ENCODE measurements at regions not wholly inside any gene's neighbourhood (a gene's known extent, or its start where the extent isn't known, plus 50 kb on each side); places are given as distances from the start of the nearest gene placed in this dataset.
A peak's percentile ranks its signal among the peaks of the same experiment; 100 is the strongest.

DNA sequence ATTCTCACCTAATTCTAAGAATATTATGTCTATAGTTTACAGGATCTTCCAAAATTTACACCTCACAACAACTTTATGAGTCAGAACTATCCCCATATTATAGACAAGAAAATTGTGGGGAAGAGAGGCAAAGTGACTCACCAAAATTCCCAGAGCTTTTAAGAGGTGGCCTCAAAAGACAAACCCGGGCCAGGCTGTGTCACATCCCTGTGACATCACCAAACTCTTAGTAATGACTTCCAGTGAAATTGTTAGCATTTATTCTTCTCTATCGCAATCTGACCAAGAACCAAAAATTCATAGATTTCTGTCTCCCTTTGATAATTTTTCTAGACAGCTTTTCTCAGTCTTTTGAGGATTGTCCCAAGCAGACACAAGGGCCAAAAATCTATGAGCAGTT lies 134.3 kb downstream of the SNX19 start:
- peak; percentile 28 for DNase-seq

GRCh38 chr11:130782361-130783222 lies 133.7 kb downstream of the SNX19 start:
- peak; percentile 78 for DNase-seq

DNA sequence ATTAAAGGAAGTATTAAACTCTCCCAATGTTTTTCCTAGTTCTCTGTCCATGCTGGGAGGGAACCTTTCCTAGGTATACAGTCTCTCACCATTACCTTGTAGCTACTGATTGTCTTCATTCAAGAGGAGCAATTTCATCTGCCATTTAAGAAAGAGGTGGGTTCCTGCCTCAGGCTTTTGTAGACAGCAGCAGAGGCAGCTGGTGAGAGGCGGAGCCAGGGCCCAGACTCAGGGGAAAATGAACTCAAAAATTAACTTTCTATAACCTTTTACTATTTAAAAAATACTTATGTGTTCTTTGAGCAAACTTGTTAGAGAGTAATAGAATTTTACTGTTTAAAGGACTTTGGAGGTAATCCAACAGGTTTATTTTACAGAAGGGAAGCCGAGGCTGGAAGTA lies 133.0 kb downstream of the SNX19 start:
- DNase-seq: no peak

- DNase-seq: peak; percentile 45
Observed at GRCh38 chr11:130785380-130786116, 130.7 kb downstream of the SNX19 start.

GRCh38 chr11:130786586-130786985 lies 129.7 kb downstream of the SNX19 start:
- DNase-seq: no peak

GRCh38 chr11:130787092-130787616 lies 129.1 kb downstream of the SNX19 start:
- peak; percentile 87 for DNase-seq

- peak; percentile 39 for DNase-seq
Observed at GRCh38 chr11:130787973-130788570, 128.2 kb downstream of the SNX19 start.

DNA sequence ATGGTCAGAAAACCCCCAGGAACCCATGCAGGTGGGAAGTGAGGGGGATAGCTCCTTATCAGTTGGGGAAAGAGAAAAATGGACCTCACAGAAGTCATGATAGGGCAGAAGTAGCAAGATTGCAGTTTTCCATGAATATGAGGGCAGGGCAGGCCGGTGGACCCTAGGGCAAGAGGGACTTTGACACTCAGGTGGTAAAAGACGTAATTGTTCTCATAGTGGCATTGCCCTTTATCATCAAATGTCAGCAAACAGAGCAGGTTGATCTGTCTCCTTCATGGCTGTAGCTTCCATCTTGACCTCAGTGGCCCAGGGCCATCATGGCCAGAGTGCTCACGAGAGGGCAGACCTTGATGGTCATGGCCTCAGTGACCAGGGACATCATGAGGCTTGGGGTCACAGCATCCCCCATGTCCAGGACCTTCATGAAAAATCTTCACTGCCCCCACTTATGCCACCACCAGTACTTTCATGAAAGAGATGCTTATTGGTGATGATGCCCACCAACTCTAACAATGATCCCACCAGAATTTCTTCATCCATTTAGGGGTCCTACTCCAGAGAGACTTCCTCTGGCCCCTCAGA lies 127.1 kb downstream of the SNX19 start:
- DNase-seq: no peak

DNA sequence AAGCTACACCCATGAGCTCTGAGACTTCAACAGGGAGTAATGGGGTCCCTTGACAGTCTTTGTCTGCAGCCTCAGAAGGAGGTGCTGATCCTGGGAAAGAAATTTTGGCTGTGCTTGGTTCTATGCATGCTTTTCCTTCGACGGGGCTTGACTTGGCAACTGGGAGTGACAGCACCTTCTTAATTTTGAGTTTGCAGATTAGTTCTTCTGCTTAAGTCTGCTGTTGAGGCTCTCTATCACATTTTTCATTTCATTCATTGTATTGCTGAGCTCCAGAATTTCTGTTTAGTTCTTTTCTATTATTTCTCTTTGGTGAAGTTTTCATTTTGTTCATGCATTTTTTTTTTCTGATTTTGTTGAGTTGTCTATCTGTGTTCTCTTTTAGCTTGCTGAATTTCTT lies 125.6 kb downstream of the SNX19 start:
- DNase-seq: no peak

DNA sequence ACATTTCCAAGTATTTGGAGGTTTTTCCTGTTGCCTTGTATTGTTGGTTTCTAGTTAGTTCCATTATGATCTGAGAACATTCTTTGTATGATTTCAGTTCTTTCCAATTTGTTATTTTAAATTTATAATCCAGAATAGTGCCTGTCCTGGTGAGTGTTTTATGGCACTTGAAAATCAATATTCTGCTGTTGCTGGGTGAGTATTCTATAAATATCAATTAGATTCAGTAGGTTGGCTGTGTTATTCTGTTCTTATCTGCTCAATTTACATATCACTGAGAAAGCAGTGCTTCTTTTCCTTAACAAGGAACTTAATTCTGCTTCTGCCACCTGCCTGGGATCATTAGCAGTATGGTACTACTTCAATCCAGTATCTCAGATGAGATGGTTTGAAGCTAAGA lies 123.5 kb downstream of the SNX19 start:
- DNase-seq: no peak

GRCh38 chr11:130796828-130797227 lies 119.5 kb downstream of the SNX19 start:
- DNase-seq: no peak

- DNase-seq: peak; percentile 89
Observed at GRCh38 chr11:130798280-130798679, 118.0 kb downstream of the SNX19 start.

- DNase-seq: no peak
Observed at GRCh38 chr11:130798801-130799200, 117.5 kb downstream of the SNX19 start.

GRCh38 chr11:130801333-130802122 lies 114.8 kb downstream of the SNX19 start:
- DNase-seq: peak; percentile 60

DNA sequence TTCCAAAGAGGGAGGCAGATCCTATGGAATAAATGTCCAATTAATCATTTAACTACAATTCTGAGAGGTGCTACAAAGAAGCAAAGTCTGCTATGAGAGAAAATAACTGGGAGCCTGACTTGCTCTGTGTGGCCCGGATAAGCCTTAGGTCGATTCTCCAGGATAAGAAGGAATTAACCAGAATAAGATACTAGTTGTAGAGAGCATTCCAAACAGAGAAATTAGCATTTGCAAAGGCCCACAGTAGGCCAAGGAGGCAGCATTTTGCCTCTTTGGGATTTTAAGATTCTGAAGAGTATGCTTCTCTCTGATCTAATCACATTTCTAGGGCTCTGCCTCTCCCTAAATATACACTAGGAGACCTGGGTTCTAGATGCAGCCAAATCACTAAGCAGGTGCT lies 113.7 kb downstream of the SNX19 start:
- DNase-seq: no peak

DNA sequence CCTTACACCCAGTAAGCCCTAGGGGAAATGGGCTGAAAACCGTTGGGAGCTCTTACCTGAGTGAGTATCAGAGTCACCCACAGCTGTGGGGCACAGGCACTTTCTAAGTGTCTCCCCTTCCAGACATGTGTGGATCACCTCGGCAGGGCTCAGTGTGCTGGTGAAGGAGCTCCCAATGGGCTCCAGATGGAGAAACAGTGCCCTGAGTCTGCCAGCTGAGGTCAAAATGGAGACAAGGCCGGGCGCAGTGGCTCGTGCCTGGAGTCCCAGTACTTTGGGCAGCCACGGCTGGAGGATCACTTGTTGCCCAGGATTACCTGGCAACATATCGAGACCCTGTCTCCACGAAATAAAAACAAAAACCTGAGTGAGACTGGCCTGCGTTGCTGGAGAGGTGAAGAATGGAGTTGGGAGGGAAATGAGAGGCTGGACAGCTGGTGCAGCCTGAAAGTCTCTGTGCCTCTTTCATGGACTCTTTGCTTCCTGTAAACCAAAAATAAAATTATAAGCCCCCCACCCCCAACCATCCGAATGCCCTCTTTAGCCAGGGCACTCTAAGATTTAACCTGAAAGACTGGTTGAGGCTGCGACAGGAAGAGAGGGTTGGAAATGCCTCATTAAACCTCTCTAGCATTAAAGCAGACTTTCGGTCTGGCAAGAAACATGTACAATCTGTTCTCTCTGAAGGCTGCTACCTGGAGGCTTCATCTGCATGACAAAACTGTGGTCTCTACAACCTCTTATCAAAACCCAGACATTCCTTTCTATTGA lies 111.8 kb downstream of the SNX19 start:
- no peak for DNase-seq

GRCh38 chr11:130806746-130807145 lies 109.5 kb downstream of the SNX19 start:
- DNase-seq: no peak

GRCh38 chr11:130808541-130808940 lies 107.7 kb downstream of the SNX19 start:
- no peak for DNase-seq

- DNase-seq: no peak
Observed at GRCh38 chr11:130813196-130813595, 103.1 kb downstream of the SNX19 start.

- no peak for DNase-seq
Observed at GRCh38 chr11:130813638-130814037, 102.6 kb downstream of the SNX19 start.

GRCh38 chr11:130814440-130815096 lies 101.7 kb downstream of the SNX19 start:
- DNase-seq: no peak
